ENCODE measurements at regions not wholly inside any gene's neighbourhood (a gene's known extent, or its start where the extent isn't known, plus 50 kb on each side); places are given as distances from the start of the nearest gene placed in this dataset.
"Not testable (repeated sequence)": the region's sequence is repeated elsewhere in the genome, so short reads cannot be mapped to it uniquely, and the experiment has no call there.

DNA sequence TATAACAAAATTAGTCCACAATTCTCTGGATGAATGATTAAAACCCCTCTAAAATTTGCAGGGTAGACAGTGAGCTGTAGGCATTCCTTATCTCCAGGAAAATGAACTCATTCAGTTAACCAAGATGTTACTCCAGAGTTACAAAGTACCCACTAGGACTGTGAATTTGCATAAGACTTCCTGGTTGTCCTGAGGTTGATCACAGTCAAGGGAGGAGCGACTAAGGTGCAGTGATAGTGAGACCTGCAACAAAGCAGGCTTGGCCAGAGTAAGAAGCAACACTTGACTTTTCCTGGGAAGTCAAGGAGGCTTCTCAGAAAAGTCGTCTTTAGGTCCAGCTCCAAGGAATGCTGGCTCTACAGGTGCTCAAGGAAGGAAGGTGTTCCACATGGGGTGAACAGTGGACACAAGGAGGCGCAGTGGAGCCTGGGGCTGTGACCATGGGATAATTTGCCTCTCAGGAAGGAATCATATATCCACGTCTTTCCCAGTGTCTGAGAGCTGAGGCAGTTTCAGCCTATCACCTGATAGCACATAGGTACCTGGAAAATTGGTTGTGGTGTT, 821.1 kb upstream of the EEF2KMT start:
- in situ Hi-C loops (cut with MboI; ENCODE audit: low sequenced_read_pairs in 4 of 4) (no loop called here), intact Hi-C loops (cut with DNase I; ENCODE audit: low total_unique reads) (no loop called here)
- Histone ChIP-seq H3K27ac (no peak overlapping the region), H3K36me3 (no peaks in the 10 kb centered on the region), H3K4me3 (no peak overlapping the region), H3K27me3 (no peaks in the 10 kb centered on the region), H3K4me1 (no peaks in the 10 kb centered on the region), H3K9me3 (no peaks in the 10 kb centered on the region)
- DNase-seq = no peak
- TF ChIP-seq POLR2A (IDR thresholded peaks at IDR 0.05) = no peak
- TF ChIP-seq, protein P1, sequence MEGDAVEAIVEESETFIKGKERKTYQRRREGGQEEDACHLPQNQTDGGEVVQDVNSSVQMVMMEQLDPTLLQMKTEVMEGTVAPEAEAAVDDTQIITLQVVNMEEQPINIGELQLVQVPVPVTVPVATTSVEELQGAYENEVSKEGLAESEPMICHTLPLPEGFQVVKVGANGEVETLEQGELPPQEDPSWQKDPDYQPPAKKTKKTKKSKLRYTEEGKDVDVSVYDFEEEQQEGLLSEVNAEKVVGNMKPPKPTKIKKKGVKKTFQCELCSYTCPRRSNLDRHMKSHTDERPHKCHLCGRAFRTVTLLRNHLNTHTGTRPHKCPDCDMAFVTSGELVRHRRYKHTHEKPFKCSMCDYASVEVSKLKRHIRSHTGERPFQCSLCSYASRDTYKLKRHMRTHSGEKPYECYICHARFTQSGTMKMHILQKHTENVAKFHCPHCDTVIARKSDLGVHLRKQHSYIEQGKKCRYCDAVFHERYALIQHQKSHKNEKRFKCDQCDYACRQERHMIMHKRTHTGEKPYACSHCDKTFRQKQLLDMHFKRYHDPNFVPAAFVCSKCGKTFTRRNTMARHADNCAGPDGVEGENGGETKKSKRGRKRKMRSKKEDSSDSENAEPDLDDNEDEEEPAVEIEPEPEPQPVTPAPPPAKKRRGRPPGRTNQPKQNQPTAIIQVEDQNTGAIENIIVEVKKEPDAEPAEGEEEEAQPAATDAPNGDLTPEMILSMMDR (IDR thresholded peaks at IDR 0.05 in 4 of 5, conservative IDR thresholded peaks at IDR 0.05 in 1 of 5) = no peak
- ATAC-seq = no peak

- Histone ChIP-seq H3K4me1 (no peaks in the 10 kb centered on the region), H3K4me3 (no peak overlapping the region), H3K27ac (no peak overlapping the region), H3K9me3 (no peaks in the 10 kb centered on the region), H3K27me3 (no peaks in the 10 kb centered on the region), H3K36me3 (no peaks in the 10 kb centered on the region)
- DNase-seq = no peak
- TF ChIP-seq, protein P1 (IDR thresholded peaks at IDR 0.05 in 4 of 5, conservative IDR thresholded peaks at IDR 0.05 in 1 of 5) = no peak
- TF ChIP-seq POLR2A (IDR thresholded peaks at IDR 0.05) = no peak
- in situ Hi-C loops (cut with MboI; ENCODE audit: low sequenced_read_pairs in 4 of 4) (no loop called here), intact Hi-C loops (cut with DNase I; ENCODE audit: low total_unique reads) (no loop called here)
- no peak for ATAC-seq
These were observed 820.0 kb upstream of the EEF2KMT start for GRCh38 chr16:5917436-5918195.

DNA sequence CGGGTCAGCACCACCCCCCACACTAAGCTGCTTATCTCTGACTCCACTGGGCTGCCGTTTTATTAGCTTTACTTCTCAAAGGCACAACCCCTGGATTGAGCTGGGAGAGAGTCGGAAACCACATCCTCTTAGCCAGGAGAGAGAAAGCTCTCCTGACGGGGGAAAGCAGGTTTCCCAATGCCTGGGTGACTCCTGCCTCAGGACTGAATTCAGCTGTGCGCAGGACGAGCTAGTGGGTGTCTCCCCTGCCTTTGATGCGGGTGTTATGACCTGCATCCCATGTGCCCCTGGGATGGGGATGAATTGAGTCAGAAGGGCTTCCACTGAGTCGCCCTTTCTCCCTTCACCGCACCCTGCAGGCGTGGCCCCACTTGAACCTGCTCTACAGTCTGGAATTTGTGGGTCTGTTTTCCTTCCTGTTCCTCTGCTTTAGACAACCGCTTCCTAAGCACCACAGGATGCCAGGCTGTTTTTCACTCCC, 819.2 kb upstream of the EEF2KMT start:
- no peak overlapping the region for H3K27ac ChIP-seq
- H3K27me3 ChIP-seq = no peaks in the 10 kb centered on the region
- H3K36me3 ChIP-seq = no peaks in the 10 kb centered on the region
- TF ChIP-seq, protein P1 (IDR thresholded peaks at IDR 0.05 in 4 of 5, conservative IDR thresholded peaks at IDR 0.05 in 1 of 5) = no peak
- no peak for TF ChIP-seq POLR2A (IDR thresholded peaks at IDR 0.05)
- no peak for DNase-seq
- H3K4me3 ChIP-seq = no peak overlapping the region
- no peaks in the 10 kb centered on the region for H3K4me1 ChIP-seq
- H3K9me3 ChIP-seq = no peaks in the 10 kb centered on the region
- intact Hi-C loops (cut with DNase I; ENCODE audit: low total_unique reads) (no loop called here), in situ Hi-C loops (cut with MboI; ENCODE audit: low sequenced_read_pairs in 4 of 4) (no loop called here)
- ATAC-seq = no peak

- TF ChIP-seq, protein P1 (IDR thresholded peaks at IDR 0.05 in 4 of 5, conservative IDR thresholded peaks at IDR 0.05 in 1 of 5) = no peak
- TF ChIP-seq POLR2A (IDR thresholded peaks at IDR 0.05) = no peak
- Histone ChIP-seq H3K4me3 (no peak overlapping the region), H3K27ac (no peak overlapping the region), H3K9me3 (no peaks in the 10 kb centered on the region), H3K36me3 (no peaks in the 10 kb centered on the region), H3K27me3 (no peaks in the 10 kb centered on the region), H3K4me1 (no peaks in the 10 kb centered on the region)
- in situ Hi-C loops (cut with MboI; ENCODE audit: low sequenced_read_pairs in 4 of 4) (no loop called here), intact Hi-C loops (cut with DNase I; ENCODE audit: low total_unique reads) (no loop called here)
- DNase-seq (no peak), ATAC-seq (no peak)
These were observed 813.6 kb upstream of the EEF2KMT start for GRCh38 chr16:5911241-5911640.

DNA sequence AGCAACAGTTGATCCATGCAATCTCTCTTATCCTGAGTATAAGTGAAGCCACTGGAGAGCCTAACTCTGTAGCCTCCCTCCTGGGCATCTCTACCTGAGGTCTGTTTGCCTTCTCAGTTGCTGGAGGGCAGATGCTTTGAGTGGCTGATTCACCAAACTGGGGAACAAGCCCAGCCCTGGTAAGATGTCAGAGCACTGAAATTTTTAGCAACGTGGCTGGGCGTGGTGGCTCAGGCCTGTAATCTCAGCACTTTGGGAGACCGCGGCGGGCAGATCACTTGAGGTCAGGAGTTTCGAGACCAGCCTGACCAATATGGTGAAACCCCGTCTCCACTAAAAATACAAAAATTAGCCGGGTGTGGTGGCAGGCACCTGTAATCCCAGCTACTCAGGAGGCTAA, 812.0 kb upstream of the EEF2KMT start:
- not testable (repeated sequence) for H3K27me3 ChIP-seq, H3K36me3 ChIP-seq, H3K4me1 ChIP-seq

More for the DNA sequence above, 812.0 kb upstream of the EEF2KMT start:
- H3K9me3 ChIP-seq; DNase-seq; H3K4me3 ChIP-seq; H3K27ac ChIP-seq; in situ Hi-C loops (cut with MboI; ENCODE audit: low sequenced_read_pairs in 4 of 4); intact Hi-C loops (cut with DNase I; ENCODE audit: low total_unique reads); ATAC-seq: not testable (repeated sequence)
